Transverse colon (tissue), 4 donors: ENCODE measurements at regions not wholly inside any gene's neighbourhood (a gene's known extent, or its start where the extent isn't known, plus 50 kb on each side); places are given as distances from the start of the nearest gene placed in this dataset.

Experiments used
- CTCF ChIP-seq, 5 experiments: fragments of 200-600 bp in 3 of 5; fragments of 450-650 bp in 2 of 5; sonication (generic) in 3 of 5; IDR thresholded peaks; 1 replicate in 2 of 5; 2 replicates in 3 of 5; pipeline ENCODE4 v1.5.1; 2016 to 2017; ENCODE audit warnings: antibody characterized with exemption in 5 of 5, inconsistent platforms in 3 of 5, mild to moderate bottlenecking in 2 of 5, moderate library complexity in 1 of 5
- EP300 ChIP-seq: sonication (generic); formaldehyde crosslinking; IDR thresholded peaks from one replicate; pipeline ENCODE4 v1.6.1; 2017; ENCODE audit warnings: antibody characterized with exemption, low read depth
- POLR2A ChIP-seq: fragments of 450-650 bp; IDR thresholded peaks from one replicate; pipeline ENCODE4 v1.6.1; 2016; ENCODE audit warnings: antibody characterized with exemption, mild to moderate bottlenecking, moderate library complexity
- POLR2AphosphoS5 ChIP-seq, 3 donors: sonication (generic); formaldehyde crosslinking; IDR thresholded peaks; one replicate each; pipeline ENCODE4 v1.6.1; 2016; ENCODE audit warnings: antibody characterized with exemption in 3 of 3

GRCh38 chr5:116908537-116908936 lies 333.9 kb upstream of the SEMA6A start:
- TF ChIP-seq CTCF (IDR thresholded peaks at IDR 0.05) (no peak), POLR2A (no peak), POLR2AphosphoS5 (IDR thresholded peaks at IDR 0.05) (no peak), EP300 (no peak)
